ENCODE measurements at regions not wholly inside any gene's neighbourhood (a gene's known extent, or its start where the extent isn't known, plus 50 kb on each side); places are given as distances from the start of the nearest gene placed in this dataset. TPM values are rescaled to one million over a fixed set of nuclear protein-coding genes. Genes with fewer than 3 reads are reported as not detected.

DNA sequence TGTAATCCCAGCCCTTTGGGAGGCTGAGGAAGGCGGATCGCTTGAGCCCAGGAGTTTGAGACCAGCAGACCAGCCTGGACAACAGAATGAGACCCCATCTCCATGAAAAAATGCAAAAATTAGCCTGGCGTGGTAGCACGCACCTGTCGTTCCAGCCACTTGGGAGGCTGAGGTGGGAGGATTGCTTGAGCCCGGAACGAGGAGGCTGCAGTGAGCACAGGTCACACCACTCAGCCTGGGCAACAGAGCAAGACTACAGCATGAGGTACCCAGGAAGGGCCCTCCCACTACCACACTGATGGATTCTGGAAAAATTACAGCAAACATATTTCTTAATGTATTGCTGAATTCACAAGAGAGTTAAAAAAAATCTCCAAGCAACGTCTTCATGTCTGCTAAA lies 56.3 kb upstream of the HPCAL1 start:
- Mint-ChIP-seq H3K4me1 (ENCODE audit: low read depth) (no peaks in the 10 kb centered on the region), H3K36me3 (ENCODE audit: low read depth) (peaks cover 1% of the 10 kb centered on the region), H3K4me3 (no peak overlapping the region), H3K9me3 (peaks cover 15% of the 10 kb centered on the region), H3K27ac (no peak overlapping the region), H3K27me3 (no peaks in the 10 kb centered on the region)
- no peak for ATAC-seq
- ChIA-PET CTCF (interaction anchor here (1.0 kb wide), 1 partner anchor 9 kb away, joined by 3 read pairs; no protein-coding TSS in a partner anchor), POLR2A (no interaction called here)
- no peak for DNase-seq
- TF ChIP-seq, protein P1, sequence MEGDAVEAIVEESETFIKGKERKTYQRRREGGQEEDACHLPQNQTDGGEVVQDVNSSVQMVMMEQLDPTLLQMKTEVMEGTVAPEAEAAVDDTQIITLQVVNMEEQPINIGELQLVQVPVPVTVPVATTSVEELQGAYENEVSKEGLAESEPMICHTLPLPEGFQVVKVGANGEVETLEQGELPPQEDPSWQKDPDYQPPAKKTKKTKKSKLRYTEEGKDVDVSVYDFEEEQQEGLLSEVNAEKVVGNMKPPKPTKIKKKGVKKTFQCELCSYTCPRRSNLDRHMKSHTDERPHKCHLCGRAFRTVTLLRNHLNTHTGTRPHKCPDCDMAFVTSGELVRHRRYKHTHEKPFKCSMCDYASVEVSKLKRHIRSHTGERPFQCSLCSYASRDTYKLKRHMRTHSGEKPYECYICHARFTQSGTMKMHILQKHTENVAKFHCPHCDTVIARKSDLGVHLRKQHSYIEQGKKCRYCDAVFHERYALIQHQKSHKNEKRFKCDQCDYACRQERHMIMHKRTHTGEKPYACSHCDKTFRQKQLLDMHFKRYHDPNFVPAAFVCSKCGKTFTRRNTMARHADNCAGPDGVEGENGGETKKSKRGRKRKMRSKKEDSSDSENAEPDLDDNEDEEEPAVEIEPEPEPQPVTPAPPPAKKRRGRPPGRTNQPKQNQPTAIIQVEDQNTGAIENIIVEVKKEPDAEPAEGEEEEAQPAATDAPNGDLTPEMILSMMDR (IDR thresholded peaks at IDR 0.05): no peak
- intact Hi-C loops (cut with micrococcal nuclease): no loop called here

DNA sequence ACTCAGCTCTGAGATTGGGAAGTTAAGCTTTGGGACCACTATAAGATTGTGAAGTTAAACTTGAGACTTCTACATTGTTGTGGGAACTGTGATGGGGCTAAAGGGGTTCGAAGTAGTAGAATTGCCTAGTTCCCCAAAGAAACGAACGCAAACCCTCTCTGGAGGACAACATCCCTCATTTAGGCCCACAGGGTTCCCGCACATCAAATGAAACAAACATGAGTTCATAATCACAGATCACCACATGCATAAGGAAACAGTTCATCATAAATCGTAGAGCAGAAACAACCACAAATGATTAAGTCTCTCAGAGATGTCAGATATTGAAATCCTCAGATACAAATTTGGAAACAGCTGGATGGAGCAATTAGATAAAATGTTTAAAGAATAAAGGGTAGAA lies 55.9 kb upstream of the HPCAL1 start:
- intact Hi-C loops (cut with micrococcal nuclease): no loop called here
- Mint-ChIP-seq H3K27ac (no peak overlapping the region), H3K4me3 (no peak overlapping the region), H3K27me3 (no peaks in the 10 kb centered on the region), H3K9me3 (peaks cover 15% of the 10 kb centered on the region), H3K4me1 (ENCODE audit: low read depth) (no peaks in the 10 kb centered on the region), H3K36me3 (ENCODE audit: low read depth) (peaks cover 1% of the 10 kb centered on the region)
- TF ChIP-seq, protein P1 (IDR thresholded peaks at IDR 0.05): no peak
- ChIA-PET POLR2A (no interaction called here), CTCF (interaction anchor here (1.0 kb wide), 2 partner anchors 9 to 188 kb away, joined by 3 to 4 read pairs; no protein-coding TSS in a partner anchor)
- ATAC-seq (no peak), DNase-seq (no peak)

DNA sequence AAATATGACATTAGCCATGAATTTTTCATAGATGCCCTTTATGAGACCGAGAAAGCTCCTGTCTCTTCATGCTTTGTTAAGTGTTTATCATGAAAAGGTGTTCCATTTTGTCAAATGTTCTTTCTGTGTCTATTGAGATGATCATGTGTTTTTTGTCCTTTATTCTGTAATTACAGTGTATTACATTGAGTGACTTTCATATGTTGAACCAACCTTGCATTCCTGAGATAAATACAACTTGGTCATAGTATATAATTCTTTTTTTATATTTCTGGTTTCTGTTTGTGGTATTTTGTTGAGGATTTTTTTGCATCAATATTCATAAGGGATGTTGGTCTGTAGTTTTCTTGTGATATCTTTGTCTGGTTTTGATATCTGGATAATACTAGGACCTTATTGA lies 52.9 kb upstream of the HPCAL1 start:
- H3K27ac Mint-ChIP-seq: no peak overlapping the region
- H3K4me3 Mint-ChIP-seq: no peak overlapping the region
- H3K4me1 Mint-ChIP-seq (ENCODE audit: low read depth): no peaks in the 10 kb centered on the region
- peaks cover 1% of the 10 kb centered on the region for H3K36me3 Mint-ChIP-seq (ENCODE audit: low read depth)
- ATAC-seq: no peak
- H3K9me3 Mint-ChIP-seq: peaks cover 16% of the 10 kb centered on the region
- intact Hi-C loops (cut with micrococcal nuclease): no loop called here
- H3K27me3 Mint-ChIP-seq: no peaks in the 10 kb centered on the region
- no peak for DNase-seq
- TF ChIP-seq, protein P1 (IDR thresholded peaks at IDR 0.05): no peak
- ChIA-PET CTCF (interaction anchor here (0.9 to 1.7 kb wide), 2 partner anchors 9 to 185 kb away, joined by 3 to 4 read pairs; no protein-coding TSS in a partner anchor), POLR2A (no interaction called here)

DNA sequence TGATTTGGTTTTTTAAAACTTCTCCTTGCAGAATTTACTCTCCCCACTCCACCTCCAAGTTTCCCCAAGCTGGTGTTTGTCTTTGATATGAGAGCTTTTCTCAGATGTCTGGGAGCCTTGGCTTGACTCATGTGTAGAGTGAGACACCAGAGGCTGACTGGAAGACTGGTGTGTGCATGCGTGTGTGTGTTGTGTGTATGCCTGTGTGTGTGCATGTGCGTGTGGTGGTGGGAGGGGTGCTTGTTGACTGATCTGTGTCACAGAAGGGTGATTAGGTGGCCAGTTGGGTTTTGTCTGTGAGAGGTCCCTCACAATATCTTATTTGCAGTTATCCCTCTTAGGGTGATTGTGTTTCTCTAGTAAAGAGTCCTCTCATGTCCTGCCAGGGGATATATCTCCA lies 50.5 kb upstream of the HPCAL1 start:
- H3K27ac Mint-ChIP-seq: no peak overlapping the region
- no peaks in the 10 kb centered on the region for H3K4me1 Mint-ChIP-seq (ENCODE audit: low read depth)
- TF ChIP-seq, protein P1 (IDR thresholded peaks at IDR 0.05): no peak
- ChIA-PET POLR2A (no interaction called here), CTCF (interaction anchor here (1.1 to 1.6 kb wide), 2 partner anchors 158 to 183 kb away, joined by 3 to 5 read pairs; no protein-coding TSS in a partner anchor)
- no peak for DNase-seq
- intact Hi-C loops (cut with micrococcal nuclease): no loop called here
- H3K27me3 Mint-ChIP-seq: no peaks in the 10 kb centered on the region
- ATAC-seq: no peak
- no peak overlapping the region for H3K4me3 Mint-ChIP-seq
- peaks cover 1% of the 10 kb centered on the region for H3K36me3 Mint-ChIP-seq (ENCODE audit: low read depth)
- peaks cover 16% of the 10 kb centered on the region for H3K9me3 Mint-ChIP-seq

DNA sequence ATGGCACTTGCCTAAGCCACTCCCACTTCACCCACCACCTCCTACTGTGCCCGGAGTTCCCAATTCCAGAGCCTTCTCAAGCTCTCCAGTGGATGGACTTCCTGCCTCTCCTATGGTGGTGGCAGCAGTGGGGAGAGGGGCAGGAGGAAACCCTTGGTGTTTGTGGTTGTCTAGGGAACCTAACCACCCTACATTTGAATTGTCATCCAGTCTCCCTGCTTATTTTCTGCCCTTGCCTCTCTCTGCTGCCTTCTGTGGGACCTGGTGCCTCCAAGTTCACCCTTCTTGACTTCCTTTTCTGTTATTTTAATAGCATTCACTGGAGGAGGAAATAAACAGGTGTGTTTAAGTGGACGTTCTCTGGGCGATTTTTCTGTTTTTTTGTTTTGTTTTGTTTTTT lies 50.0 kb upstream of the HPCAL1 start:
- H3K4me1 Mint-ChIP-seq (ENCODE audit: low read depth): no peaks in the 10 kb centered on the region

More for the DNA sequence above, 50.0 kb upstream of the HPCAL1 start:
- Mint-ChIP-seq H3K4me3 (no peak overlapping the region), H3K9me3 (peaks cover 16% of the 10 kb centered on the region), H3K27ac (no peak overlapping the region), H3K27me3 (no peaks in the 10 kb centered on the region), H3K36me3 (ENCODE audit: low read depth) (peaks cover 1% of the 10 kb centered on the region)
- DNase-seq (no peak), ATAC-seq (no peak)
- ChIA-PET POLR2A (no interaction called here), CTCF (interaction anchor here (1.1 to 1.6 kb wide), 2 partner anchors 157 to 182 kb away, joined by 3 to 5 read pairs; no protein-coding TSS in a partner anchor)
- intact Hi-C loops (cut with micrococcal nuclease): no loop called here
- TF ChIP-seq, protein P1 (IDR thresholded peaks at IDR 0.05): no peak

Small RNA genes in the stretch of these regions (microRNA-seq; reads per million reads assigned to microRNA genes)
- not detected for gene MIR4261 (ENCODE audit: borderline microRNAs expressed, borderline replicate concordance)
